WTC11 (cell line): ENCODE measurements at regions not wholly inside any gene's neighbourhood (a gene's known extent, or its start where the extent isn't known, plus 50 kb on each side); places are given as distances from the start of the nearest gene placed in this dataset.

Experiments
- CTCF ChIP-seq: fragments of 200-600 bp; IDR thresholded peaks from 2 replicates; pipeline ENCODE4 v1.8.0; 2022; ENCODE audit warnings: antibody characterized with exemption
- IRF1 ChIP-seq: sonication (generic); formaldehyde crosslinking; IDR thresholded peaks from 2 replicates; pipeline ENCODE4 v1.8.0; 2023; ENCODE audit warnings: missing genetic modification reagents

GRCh38 chr1:106554294-106554693 lies 502.2 kb upstream of the PRMT6 start:
- TF ChIP-seq CTCF, result no peak
- no peak for TF ChIP-seq IRF1 (CRISPR knock-in tag)
